ENCODE measurements at regions not wholly inside any gene's neighbourhood (a gene's known extent, or its start where the extent isn't known, plus 50 kb on each side); places are given as distances from the start of the nearest gene placed in this dataset.
A peak's percentile ranks its signal among the peaks of the same experiment; 100 is the strongest.

GRCh38 chr3:43996379-43997301, 245.0 kb upstream of the TOPAZ1 start:
- 1 to 2% methylated on average over 71 of the region's 71 CpGs for WGBS, 2 donors
- TF ChIP-seq CTCF (IDR thresholded peaks at IDR 0.05): peak in 4 of 9 donors; percentile 16 to 43 (median 26)
- DNase-seq (peak in 1 of 2 donors; percentile 7), ATAC-seq (peak in 7 of 8 donors; percentile 9 to 66 (median 48))
- Histone ChIP-seq H3K4me3 (peak overlapping the region in 7 of 10 donors; percentile 14 to 31 (median 25)), H3K27me3 (peaks cover 35 to 100% (median 100%) of the 10 kb centered on the region in 7 donors), H3K36me3 (no peaks in the 10 kb centered on the region), H3K27ac (no peak overlapping the region), H3K4me1 (peaks cover 9 to 50% (median 44%) of the 10 kb centered on the region in 9 donors), H3K9me3 (peaks cover 0 to 11% (median 0%) of the 10 kb centered on the region in 11 donors)
- intact Hi-C loops (cut with DNase I): no loop called here

GRCh38 chr3:43997316-43997715, 244.4 kb upstream of the TOPAZ1 start:
- WGBS, 2 donors: 1 to 4% methylated on average over 12 of the region's 12 CpGs
- intact Hi-C loops (cut with DNase I): no loop called here
- Histone ChIP-seq H3K4me1 (peaks cover 9 to 50% (median 44%) of the 10 kb centered on the region in 9 donors), H3K27ac (no peak overlapping the region), H3K36me3 (no peaks in the 10 kb centered on the region), H3K4me3 (peak overlapping the region in 4 of 10 donors; percentile 14 to 31 (median 25)), H3K9me3 (peaks cover 0 to 9% (median 0%) of the 10 kb centered on the region in 11 donors), H3K27me3 (peaks cover 35 to 100% (median 99%) of the 10 kb centered on the region in 7 donors)
- no peak for DNase-seq
- no peak for ATAC-seq
- TF ChIP-seq CTCF (IDR thresholded peaks at IDR 0.05): no peak

- ATAC-seq: peak in 1 of 8 donors; percentile 22
- peak overlapping the region in 7 of 10 donors; percentile 47 to 52 (median 50) for H3K4me3 ChIP-seq
- H3K9me3 ChIP-seq: peaks cover 0 to 4% (median 0%) of the 10 kb centered on the region in 11 donors
- H3K36me3 ChIP-seq: no peaks in the 10 kb centered on the region
- DNase-seq: no peak
- peaks cover 9 to 50% (median 44%) of the 10 kb centered on the region in 9 donors for H3K4me1 ChIP-seq
- WGBS, 2 donors: 1 to 4% methylated on average over 33 of the region's 33 CpGs
- H3K27ac ChIP-seq: no peak overlapping the region
- intact Hi-C loops (cut with DNase I): no loop called here
- no peak for TF ChIP-seq CTCF (IDR thresholded peaks at IDR 0.05)
- H3K27me3 ChIP-seq: peaks cover 35 to 100% (median 99%) of the 10 kb centered on the region in 7 donors
These were observed 243.8 kb upstream of the TOPAZ1 start for GRCh38 chr3:43997788-43998369.

GRCh38 chr3:43998370-43998835, 243.3 kb upstream of the TOPAZ1 start:
- Histone ChIP-seq H3K36me3 (no peaks in the 10 kb centered on the region), H3K4me3 (peak overlapping the region; percentile 32 to 52 (median 49)), H3K27me3 (peaks cover 35 to 100% (median 99%) of the 10 kb centered on the region in 7 donors), H3K9me3 (no peaks in the 10 kb centered on the region), H3K27ac (no peak overlapping the region), H3K4me1 (peaks cover 9 to 50% (median 44%) of the 10 kb centered on the region in 9 donors)
- intact Hi-C loops (cut with DNase I): no loop called here
- DNase-seq: no peak
- WGBS, 2 donors: 1% methylated on average over 24 to 25 of the region's 25 CpGs
- peak in 3 of 8 donors; percentile 10 to 22 (median 14) for ATAC-seq
- TF ChIP-seq CTCF (IDR thresholded peaks at IDR 0.05): no peak
